C1 segment of cervical spinal cord (tissue), 14 donors: ENCODE measurements at regions not wholly inside any gene's neighbourhood (a gene's known extent, or its start where the extent isn't known, plus 50 kb on each side); places are given as distances from the start of the nearest gene placed in this dataset.
"Not testable (repeated sequence)": the region's sequence is repeated elsewhere in the genome, so short reads cannot be mapped to it uniquely, and the experiment has no call there.

Experiments used
- DNase-seq, 14 donors: peaks; one replicate each; lab custom pipeline; 2025; lab: John Stamatoyannopoulos, UW

DNA sequence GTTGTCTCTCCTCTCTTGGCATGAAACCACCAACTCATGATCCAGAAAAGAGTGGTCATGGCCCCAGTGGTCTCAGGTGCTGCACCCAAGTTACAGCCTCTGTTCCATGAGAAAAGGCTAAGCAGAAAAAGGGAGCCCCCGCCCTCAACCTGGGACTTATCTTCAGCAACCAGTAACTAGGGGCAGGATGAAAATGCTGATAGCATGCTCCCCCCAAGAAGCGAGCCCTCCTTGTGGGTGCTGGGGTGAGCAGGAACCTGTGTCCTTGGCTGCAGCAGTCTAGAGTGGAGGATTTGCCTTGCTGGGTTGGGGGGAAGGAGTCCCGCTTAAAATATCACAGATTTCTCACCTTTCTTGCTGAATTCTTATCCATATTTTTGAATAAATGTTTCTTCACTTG is 490.0 kb downstream of the SUCLG1 start:
- no peak for DNase-seq

DNA sequence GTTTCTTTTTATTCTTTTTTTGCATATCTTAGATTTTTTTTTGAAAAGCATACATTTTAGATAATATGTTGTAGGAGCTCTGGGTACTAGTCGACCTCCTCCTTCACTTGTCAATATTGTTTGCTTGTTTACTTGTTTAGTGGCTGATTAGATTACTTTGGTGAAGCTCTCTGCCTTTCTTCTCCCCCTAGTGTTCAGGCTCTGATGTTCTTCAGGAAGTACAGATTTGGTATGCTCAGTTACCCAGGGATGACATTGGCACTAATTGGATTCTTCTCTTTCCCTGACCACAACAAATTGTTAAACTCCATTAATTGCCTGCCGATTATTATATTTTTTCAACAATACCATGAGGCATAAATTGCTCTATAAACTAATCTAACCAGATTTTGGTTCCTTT is 491.2 kb downstream of the SUCLG1 start:
- no peak for DNase-seq

DNA sequence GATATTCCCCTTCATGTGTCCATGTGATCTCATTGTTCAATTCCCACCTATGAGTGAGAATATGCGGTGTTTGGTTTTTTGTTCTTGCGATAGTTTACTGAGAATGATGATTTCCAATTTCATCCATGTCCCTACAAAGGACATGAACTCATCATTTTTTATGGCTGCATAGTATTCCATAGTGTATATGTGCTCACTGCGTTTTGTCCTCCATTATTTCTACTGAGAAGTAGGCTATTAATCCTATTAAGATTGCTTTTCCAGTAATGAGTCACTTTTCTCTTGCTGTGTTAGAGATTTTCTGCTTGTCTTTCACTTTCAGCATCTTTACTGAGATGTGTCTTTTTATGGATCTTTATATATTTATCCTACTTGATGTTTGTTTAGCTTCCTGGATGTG is 492.1 kb downstream of the SUCLG1 start:
- DNase-seq = not testable (repeated sequence)

DNA sequence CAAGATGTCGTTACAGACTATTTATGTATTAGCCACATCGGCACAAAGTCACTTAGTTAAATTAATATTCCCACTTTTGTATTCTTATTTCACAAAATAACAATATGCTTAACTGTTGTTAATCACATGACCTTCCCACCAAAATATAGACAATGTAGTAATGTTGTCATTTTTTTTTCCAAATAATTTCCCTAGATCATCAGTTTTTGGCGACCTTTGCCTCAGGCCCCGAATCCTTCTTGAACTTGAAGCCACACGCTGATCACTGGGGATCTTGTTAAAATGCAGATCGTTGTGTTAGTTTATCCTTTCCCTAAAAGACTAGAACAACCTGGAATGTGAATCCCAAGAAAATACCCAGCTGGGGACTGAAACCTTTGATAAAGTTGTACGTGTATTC is 497.6 kb downstream of the SUCLG1 start:
- DNase-seq = no peak

DNA sequence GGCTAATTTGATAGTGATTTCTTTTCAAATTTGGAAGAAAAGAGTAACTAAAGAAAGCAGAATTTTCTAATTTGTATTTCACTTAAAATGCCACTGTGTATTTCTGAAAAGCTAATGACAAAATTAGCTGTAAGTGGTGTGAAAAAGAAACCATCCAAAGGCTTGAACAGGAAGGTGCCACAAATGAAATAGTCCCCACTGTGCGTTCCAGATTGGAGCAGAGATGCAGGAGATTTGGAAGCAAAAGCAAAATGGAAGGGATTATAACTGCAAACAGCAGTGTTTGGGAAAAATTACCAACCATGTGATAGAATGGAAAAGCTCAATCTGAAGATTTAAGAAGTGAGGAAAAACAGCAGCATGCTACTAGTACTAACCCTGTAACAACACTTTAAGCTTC is 498.7 kb downstream of the SUCLG1 start:
- DNase-seq = no peak

DNA sequence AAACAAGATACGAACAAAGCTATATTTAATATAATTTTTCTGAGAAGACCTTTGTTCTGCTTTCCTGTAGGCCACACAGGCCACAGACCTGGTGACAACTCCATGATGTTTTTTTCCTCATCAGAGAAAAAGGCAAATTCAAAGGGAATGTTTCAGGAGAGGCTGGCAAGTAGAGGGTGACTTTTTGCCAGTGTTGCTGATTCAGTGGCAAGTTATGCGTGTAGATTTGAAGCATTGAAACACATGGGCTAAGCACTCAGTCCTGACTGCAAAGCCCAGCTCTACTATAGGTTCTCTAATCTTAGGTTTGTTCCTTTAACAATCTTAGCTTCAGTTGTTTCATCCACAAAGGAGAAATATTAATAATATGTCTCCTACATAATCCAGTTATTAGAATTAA is 499.8 kb downstream of the SUCLG1 start:
- no peak for DNase-seq

DNA sequence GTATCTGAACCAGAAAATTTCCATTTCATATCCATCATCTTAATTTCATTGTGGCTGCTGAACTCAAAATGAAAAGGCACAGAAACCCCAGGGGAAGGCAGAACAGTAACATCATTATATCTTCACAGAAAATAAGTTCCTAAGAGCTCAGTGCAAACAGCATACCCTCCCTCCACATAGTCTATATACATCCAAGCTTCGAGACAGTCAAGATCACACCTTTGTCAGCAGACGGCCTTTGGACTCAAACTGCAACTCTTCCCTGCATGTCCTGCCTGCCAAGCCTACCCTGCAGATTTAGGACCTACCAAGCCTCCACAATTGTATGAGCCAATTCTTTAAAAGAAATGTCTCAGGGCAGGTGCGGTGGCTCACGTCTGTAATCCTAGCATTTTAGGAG is 502.1 kb downstream of the SUCLG1 start:
- DNase-seq = no peak

DNA sequence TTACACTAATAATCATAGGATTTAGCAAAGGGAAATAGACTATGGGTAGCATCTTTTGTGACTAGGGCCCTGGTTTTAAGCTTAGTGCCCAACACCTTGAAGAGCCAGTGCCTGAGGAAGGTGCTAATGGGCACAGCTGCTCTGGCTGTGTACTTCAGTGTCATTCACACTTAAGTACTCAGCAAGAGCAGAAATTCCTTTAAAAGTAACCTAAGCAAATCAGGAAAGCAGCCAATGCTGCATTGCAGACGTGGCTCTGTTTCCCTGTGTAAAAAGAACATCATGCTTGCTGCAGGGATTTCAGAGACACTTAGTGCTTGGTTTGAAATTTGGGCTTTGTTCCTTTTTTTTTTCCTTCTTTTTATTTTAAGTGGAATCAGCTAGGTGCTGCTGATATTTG is 505.4 kb downstream of the SUCLG1 start:
- DNase-seq = no peak

DNA sequence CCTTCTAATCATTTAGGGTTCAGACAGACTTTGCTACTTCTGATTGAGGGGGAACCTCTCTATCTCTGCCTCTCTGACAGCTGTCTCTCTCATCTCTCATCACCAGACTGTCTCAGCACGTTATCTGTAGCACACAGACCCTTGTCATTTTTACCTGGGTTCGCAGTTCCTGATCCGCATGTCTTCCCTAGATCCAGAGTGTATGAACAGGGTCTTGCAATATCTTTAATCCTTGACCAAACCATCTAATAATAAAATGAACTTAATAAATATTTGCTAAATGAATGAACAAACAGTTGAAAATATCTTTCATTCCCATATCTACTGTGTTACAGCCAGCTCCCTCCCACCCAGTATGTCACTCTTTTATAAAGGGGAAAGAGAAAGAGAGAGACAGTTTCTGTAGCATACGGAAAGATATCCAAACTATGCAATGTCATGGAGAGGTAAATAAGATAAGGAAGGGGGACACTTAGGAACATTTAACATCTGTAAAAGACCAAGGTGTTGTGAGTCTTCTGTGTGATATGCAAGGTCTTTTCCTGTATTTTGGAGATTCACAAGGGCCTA is 507.6 kb downstream of the SUCLG1 start:
- DNase-seq = no peak

DNA sequence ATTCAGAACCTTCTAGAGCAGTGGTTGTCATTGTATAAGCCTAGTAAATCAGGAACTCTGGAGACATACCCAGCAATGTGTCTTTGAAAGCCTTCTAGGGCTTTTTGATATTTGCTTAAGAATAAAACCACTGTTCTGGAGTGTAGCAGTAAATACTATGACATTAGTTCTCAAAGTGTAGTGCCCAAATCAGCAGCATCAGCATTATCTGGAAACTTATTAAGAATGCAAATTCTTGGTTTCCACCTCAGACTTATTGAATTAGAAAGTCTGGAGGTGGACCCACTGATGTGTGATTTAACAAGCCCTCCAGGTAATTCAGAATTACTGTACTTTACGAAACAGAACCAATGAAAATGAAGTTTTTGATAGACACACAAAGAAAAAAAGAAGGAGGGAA is 509.7 kb downstream of the SUCLG1 start:
- DNase-seq = no peak

DNA sequence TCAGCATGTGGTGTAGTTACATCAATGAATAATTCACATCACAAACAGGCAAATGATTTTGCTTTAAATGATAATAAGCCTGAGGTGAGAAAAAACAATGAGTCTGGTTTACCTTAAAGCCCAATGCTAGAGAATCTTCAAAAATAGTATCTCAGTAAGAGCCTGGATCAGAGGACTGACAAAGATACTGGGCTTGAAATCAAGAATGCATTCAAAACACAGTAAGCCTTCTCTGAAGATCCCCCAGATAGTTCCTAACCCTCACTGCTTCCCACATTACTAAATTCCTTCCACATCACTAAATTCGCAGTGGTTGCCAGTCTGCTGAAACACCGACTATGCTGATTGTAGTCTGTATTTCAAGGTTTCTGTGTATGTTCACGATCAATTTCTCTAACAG is 514.9 kb downstream of the SUCLG1 start:
- no peak for DNase-seq

DNA sequence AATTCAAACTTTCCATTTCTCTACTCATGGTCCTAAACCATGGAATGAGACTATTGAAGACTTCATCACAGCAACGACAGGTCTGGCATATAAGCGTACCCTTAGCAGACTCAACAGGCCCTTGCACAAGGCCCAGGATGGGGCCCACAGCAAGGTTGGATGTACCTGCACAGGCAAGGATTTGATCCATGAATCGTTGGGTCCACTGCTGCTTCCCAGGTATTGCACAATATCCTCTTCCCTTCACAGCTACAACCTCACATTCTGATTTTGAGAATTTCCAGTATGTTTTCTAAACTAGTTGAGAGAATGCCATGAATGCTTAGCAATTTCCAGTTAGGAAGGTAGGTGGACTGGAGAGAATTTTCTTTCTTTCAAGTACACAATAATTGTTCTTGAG is 515.8 kb downstream of the SUCLG1 start:
- DNase-seq = no peak

DNA sequence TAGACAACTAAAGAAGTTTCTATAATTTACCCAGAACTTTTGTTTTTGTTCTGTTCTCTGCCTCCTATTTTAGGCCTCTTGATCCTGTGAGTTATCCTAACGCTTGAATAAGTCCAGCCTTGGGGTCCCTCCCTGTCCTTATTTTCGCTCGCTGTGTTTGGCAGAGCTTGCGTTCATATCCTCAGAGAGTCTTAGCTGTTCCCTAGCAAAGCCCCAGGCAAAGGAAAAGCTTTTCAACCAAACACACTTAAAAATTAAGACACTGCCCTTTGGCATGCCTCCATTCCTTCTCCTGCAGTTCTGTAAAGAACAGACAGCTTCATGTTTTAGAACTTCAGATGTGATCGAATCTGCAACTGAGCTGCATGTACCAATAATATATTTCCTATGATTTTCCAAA is 517.2 kb downstream of the SUCLG1 start:
- DNase-seq = no peak

DNA sequence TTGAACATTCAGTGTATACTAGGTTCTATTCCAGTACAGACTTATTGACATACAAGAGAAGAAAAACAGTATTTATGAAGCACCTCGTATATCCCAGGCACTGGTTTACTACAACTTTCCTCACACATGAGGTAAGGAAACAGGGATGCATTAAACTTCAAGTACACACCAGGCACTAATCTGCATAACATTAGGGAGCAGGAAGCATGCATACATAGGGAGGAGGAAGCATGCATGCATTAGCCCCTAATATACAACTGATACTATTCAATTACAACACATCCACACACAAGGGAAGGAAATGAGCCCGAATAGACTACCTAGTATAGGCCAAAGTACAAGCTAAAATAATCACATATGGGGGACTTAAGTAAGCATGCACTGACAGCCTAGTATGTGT is 525.3 kb downstream of the SUCLG1 start:
- no peak for DNase-seq

DNA sequence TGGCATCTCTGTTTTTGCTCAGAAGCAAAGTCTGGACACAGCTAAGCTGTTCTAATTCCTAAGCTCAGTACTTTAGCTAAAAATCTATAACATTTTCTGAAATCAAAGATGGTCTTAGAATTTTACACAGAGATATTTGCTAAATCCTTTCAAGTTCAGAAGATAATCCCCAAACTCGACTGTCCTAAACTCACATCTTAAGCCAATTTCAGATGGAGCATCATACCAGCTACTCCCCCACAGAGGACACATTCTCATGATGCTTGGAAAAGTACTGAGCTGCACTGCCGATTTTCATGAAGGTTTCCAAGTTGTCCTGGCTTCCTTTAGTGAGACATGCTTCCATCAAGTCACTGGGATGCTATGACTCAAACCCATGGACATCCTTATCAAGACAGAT is 535.5 kb downstream of the SUCLG1 start:
- DNase-seq = no peak

DNA sequence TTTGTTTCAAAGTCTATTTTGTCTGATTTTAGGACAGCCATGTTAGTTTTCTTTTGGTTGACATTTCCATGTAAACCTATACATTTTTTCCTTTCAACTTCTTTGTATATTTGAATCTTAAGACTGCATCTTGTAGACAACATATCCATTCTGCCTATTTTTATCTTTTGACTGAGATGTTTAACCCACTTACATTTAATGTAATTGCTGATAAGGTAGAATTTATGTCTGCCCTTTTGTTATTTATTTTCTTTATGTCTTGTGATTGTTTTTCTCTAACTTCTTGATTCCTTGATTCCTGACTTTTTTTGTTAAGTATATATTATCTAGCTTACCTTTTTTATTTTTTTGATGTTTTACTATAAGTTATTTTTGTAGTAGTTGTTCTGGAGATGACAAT is 542.5 kb downstream of the SUCLG1 start:
- DNase-seq = no peak

DNA sequence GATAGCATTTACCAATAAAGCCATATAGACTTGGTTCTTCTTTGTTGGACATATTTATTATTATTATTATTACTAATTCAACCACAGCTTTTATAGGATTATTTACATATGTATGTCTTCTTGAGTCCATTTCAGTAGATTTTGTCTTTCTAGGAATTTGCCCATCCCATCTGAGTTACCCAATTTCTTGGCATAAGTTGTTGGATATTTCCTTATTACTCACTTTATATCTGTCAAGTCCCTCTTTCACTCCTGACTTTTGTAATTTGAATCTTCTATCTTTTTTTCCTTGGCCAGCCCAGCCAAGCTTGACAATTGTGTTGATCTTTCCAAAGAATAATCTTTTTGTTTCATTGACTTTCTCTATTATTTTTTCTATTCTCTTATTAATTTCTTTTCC is 543.7 kb downstream of the SUCLG1 start:
- no peak for DNase-seq

DNA sequence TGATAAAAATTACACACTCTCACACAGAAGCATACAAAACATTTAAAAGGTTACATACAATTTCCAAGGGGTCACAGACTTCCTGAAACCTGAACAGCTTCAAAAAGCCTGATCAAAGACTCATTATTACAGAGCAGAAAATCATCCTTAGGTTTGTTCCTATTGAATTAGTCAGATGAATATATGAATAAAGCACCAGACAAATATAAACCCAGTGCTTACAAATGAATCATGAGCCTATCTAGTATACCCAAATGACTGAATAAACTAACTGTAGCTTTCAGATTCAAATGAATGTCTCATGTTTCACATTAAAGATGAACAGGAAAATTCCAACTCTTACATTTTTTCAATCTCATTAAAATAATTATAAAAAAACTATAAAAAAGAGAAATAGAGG is 550.3 kb downstream of the SUCLG1 start:
- no peak for DNase-seq

DNA sequence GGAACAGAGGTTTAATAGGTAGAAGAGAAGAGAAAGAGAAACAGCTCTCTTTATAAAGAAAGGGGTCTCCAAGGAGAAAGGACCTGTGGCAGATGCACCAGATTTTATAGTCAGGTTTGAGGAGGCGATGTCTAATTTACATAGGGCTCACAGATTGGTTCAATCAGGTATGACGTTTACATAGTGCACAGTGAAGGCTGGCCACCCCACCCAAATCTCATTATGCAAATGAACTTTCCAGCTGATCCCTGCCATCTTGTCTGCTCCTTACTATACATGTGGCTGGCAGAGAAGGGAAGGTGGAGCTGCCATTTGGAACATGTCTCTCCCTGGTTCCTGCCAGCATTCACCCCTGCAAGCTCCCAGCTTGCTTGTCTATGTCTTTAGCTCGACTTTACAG is 557.8 kb downstream of the SUCLG1 start:
- DNase-seq = no peak

DNA sequence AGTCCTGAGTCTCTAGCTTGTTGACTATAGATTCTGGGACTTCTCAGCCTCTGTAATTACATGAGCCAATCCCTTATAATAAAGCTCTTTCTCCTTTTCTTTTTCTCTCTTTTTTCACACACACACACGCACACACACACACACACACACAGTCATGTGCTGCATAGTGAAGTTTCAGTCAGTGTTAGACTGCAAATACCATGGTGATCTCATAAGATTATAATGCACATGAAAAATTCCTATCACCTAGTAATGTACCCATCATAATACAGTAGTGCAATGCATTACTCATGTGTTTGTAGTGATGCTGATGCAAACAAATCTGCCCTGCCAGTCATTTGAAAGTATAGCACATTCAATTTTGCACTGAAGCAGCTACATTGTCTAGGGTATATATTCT is 558.2 kb downstream of the SUCLG1 start:
- DNase-seq = no peak

DNA sequence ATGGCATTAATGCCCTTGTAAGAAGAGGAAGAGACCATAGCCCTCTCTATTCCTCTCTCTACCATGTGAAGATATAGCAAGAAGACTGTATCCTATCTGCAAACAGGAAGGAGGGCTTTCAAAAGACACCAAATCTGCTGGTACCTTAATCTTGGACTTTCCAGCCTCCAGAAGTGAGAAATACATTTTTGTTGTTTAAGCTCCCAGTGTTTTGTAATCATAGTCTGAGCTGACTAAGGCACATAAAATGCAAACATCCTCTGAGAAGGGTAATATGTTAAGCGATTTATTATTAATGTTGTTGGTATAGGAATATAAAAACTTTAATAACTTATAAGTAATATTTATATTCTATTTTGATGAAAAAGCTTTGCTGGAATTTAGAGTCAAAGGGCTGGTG is 559.8 kb downstream of the SUCLG1 start:
- DNase-seq = no peak

DNA sequence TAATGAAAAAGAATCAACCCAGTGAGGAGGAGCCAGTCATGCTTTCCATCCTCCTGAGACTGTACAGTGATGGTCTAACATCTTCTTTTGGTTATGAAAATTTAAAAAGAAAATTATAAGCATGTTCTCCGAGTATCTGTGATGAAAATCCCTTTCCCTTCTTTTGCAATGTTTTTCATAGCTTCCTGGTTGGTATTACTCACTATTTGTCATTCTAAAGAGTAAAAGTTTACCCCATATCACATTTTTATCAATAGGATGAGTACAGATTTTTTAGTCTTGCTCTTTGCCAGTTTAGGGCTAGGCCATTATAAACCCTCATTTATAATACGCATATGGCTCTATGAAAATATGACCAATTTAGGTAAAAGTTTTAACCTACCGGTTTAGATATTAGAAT is 564.1 kb downstream of the SUCLG1 start:
- no peak for DNase-seq

DNA sequence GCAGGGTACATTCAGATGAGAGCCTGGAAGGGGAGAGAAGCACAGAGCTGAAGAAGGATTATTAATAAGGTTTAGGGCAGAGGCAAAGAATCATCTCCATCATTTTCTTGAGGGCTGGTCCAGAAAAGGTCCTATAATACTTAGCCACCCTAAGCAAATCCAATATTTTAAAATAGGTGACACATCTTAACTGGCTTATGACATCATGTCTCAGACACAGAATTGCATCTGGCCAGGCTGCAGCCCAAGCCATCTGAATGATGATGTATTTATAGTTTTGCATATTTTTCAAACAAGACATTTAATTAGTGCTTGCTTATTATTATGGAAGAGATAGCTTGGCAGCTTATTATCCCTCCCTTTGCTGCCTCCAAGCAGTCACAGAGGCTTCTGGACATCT is 571.3 kb downstream of the SUCLG1 start:
- no peak for DNase-seq

DNA sequence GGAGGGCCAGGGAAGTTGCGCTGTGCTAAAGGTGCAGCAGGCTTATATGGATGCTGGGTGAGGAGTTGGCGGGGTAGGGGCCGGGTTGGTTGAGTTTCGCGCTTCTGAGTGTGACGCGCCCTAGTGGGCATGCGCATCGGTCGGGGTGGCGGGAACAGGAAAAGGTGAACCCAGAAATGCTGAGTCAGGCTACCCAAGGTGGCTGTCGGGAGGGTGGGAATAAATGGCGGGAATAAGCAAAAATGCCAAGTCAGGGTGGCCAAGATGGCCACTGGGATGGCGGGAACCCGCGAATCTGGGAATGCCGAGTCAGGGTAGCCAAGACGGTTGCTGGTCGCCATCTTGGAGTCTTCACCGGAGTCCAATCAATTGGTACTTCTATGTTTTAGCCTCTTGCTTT is 580.0 kb downstream of the SUCLG1 start:
- no peak for DNase-seq

DNA sequence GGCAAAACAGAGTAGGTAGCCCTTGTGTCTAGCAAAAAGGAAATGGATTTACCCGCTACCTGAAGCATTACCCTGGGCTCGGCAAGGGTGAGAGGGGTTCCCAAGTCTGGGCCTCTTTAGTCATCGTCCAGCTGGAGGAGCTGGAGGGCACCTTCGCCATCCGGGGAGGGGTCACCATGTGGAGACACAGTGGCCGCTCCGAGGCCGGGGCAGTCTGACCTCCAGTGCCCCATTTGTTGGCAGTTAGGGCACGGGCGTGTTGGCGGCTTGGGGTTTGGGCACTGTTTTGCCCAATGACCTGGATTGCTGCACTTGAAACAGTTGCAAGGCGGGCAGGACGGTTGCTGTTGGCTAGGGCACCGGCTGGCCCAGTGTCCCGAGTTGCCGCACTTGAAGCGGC is 581.8 kb downstream of the SUCLG1 start:
- DNase-seq = not testable (repeated sequence)
